ENCODE measurements at regions not wholly inside any gene's neighbourhood (a gene's known extent, or its start where the extent isn't known, plus 50 kb on each side); places are given as distances from the start of the nearest gene placed in this dataset.

DNA sequence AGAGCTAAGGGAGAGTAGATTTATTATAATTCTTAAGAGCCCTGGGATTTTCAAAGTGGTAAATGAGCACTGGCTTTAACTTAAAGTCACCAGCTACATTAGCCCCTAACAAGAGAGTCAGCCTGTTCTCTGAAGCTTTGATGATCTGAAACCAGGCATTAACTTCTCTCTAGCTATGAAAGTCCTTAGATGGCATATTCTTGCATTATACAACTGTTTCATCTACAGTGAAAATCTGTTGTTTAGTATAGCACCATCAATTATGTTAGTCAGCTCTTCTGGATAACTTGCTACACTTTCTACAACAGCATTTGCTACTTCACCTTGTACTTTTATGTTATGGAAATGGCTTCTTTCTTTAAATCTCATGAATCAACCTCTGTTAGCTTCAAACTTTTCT, 1046.7 kb downstream of the HACE1 start:
- no peak for TF ChIP-seq FOXK2 (IDR thresholded peaks at IDR 0.05)
- no peak for TF ChIP-seq ZNF384 (IDR thresholded peaks at IDR 0.05)
- no peak for TF ChIP-seq HDGF (IDR thresholded peaks at IDR 0.05; ENCODE audit: borderline replicate concordance)
- TF ChIP-seq ELF4 (IDR thresholded peaks at IDR 0.05), result no peak
- TF ChIP-seq LEF1 (IDR thresholded peaks at IDR 0.05; ENCODE audit: borderline replicate concordance), result no peak
- TF ChIP-seq SP1 (IDR thresholded peaks at IDR 0.05), result no peak
- no peak for TF ChIP-seq SUZ12 (IDR thresholded peaks at IDR 0.05)
- TF ChIP-seq NFRKB (IDR thresholded peaks at IDR 0.05), result no peak
- TF ChIP-seq TARDBP (IDR thresholded peaks at IDR 0.05), result no peak
